SKM-1 (cell line): ENCODE measurements at regions not wholly inside any gene's neighbourhood (a gene's known extent, or its start where the extent isn't known, plus 50 kb on each side); places are given as distances from the start of the nearest gene placed in this dataset.

ENCODE experiments used
- DNase-seq: peaks from one replicate; lab custom pipeline; 2025; ENCODE audit not compliant: unreplicated experiment; lab: John Stamatoyannopoulos, UW

- DNase-seq: no peak
These were observed 435.3 kb upstream of the PDZRN3 start for GRCh38 chr3:74059923-74060600.

GRCh38 chr3:74059301-74059922, 434.7 kb upstream of the PDZRN3 start:
- DNase-seq: no peak

DNA sequence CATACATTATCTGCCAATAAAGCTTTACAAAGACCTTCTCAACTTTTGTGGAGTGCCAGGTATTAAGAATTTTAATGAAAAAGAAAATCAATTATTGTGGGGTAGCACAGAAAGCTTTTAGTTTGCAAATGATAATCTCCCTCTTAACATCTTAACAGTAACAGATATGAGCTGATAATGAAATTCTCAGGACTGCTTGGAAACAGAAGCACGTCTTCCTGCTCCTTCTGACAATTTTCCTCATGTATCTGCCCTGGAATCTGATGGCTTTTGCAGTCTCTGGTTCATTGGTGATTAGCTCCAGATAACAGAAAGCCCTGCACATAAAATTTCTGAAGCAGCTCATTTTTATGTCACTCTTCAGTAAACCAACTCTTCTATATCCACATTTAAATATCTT, 432.4 kb upstream of the PDZRN3 start:
- DNase-seq: no peak

GRCh38 chr3:74055061-74055460, 430.3 kb upstream of the PDZRN3 start:
- DNase-seq: no peak

GRCh38 chr3:74054566-74054965, 429.8 kb upstream of the PDZRN3 start:
- no peak for DNase-seq

DNA sequence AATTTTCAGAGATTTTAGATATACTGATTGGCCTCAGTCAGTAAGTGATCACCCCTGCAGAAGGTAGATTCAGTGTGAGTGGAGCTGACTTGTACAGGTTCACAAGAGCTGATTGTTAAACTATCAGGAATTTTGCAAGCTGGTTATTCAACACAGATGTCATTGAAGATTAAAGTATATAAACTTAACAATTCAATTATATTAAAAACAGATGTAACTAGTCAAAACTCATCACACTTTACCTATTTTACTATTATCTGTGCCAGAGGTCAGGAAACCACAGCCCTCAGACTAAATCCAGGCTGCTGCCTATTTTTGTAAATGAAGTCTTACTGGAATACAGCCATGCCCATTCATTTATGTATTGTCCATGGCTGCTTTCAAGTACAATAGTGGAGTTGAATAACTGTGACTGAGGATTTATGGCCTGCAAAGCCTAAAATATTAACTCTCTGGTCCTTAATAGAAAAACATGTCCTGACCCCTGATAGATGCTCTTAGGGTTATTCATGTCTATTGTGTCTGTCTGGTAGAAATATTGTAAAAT, 429.3 kb upstream of the PDZRN3 start:
- DNase-seq: no peak

DNA sequence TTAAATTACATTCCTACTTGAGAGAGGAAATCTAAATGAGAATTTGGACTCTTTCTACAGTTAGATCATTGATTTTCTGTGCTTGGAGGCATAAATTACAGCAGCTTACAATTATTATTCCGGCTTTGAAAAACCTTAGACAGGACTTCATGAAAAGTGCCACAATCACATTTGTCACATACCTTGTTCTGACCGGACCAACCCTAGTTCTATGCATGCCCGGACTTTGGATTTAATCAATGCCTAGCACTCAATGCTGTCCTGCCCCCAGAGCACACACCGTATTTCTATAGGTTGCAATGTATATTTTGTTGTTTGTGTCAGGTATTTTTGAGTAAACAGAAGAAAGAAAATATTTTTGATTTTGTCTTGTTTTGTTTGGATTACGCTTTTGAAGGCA, 424.7 kb upstream of the PDZRN3 start:
- no peak for DNase-seq

- DNase-seq: no peak
These were observed 424.0 kb upstream of the PDZRN3 start for GRCh38 chr3:74048699-74049098.

- DNase-seq: no peak
These were observed 420.3 kb upstream of the PDZRN3 start for GRCh38 chr3:74045000-74045399.

DNA sequence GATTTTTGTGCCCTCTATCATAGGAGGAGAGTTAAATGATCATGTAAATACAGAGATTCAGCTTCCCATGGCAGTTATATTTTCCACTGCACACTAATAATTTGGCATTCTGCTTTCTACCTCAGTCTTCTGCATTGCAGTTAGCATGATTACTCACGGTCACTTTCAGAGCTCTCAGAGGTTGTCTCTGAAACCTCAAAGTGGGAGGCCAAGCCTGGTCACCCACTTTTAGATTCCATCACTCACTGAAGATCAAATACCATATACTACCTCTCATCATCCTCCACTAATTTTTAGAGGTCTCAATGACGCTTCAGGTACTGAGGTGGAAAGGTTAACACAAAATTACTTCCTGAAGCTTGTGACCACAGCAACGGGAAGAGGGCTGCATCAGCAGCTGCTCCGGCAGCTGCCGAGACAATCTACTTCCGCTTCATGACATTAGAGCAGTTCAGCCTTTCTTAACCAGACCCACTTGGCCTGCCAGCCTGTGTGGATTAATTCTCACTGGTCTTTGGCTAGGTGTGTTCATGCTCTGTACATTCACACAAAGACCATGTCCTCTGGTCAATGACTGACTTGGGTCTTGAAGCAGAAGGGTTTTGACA, 416.4 kb upstream of the PDZRN3 start:
- DNase-seq: no peak

DNA sequence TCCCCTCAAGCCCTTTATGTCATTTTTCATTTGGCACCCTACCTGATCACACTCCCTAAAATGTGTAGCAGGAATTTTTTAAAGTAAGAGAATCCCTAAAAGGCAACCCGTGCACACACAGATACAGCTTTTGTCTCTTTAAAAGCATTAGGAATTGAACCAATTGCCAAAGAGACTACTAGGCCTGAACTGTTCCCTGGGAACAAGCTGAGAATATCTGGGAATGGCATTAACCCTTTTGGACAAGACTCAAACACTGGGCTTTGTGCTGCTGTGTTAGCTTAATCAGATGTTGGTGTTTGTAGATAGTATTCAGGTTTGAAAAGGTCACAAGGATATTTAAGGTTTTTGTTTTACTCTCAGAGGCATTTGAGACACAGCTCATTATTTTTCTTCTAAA, 414.4 kb upstream of the PDZRN3 start:
- DNase-seq: no peak

DNA sequence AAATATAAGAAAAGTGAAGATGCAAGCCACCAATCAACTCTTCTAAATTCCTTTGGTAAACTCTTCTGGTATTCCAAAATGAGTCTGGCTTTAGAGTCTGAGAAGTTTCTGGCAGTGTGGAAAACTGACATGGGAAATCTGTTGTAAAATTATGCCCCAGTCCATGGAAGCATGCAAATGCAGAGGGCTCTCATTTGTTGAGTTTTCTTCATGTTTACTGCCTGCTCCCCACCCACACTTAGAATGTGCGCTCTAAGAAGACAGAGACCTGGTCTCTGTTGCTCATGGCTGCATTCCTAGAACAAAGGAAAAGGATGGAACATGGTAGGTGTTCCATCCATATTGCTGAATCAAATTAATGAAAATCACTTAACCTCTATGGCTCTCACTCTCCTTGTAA, 411.8 kb upstream of the PDZRN3 start:
- no peak for DNase-seq

GRCh38 chr3:74036102-74036501, 411.4 kb upstream of the PDZRN3 start:
- DNase-seq: no peak

DNA sequence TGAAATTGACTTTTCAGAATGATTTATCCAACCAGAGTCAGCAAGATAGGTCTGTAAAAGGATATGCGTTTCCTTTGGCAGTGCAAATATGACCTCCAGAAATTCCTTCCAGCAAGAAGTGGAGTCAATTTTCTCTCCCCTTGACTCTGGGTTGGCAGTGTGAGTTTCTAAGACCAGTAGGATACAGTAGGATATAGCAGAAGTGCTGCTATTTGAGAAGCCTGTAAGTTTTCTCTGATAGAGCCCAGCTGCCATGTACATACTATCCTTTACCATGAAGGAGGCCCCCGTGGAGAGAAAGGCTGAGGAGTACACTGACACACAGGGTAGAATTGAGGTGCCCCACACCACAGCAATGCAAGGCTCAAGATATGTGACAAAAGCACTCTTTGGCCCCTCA, 409.1 kb upstream of the PDZRN3 start:
- DNase-seq: no peak

DNA sequence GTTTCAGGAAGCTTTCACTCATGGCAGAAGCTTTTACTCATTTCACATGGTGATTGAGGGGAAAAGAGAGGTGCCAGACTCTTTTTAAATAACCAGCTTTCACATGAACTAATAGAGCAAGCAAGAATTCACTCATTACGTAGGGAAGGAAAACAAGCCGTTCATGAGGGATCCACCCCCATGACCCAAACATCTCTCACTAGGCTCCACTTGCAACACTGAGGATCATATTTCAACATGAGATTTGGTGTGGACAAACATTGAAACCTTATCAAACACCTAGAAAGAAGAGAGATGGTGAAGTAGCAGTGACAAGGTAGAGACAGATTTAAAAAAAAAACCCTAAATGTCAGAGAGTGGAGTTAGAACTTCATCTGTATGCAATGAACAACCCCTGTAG, 408.6 kb upstream of the PDZRN3 start:
- DNase-seq: no peak

- DNase-seq: no peak
These were observed 402.4 kb upstream of the PDZRN3 start for GRCh38 chr3:74027121-74027520.

- no peak for DNase-seq
These were observed 398.7 kb upstream of the PDZRN3 start for GRCh38 chr3:74023395-74023794.

- DNase-seq: no peak
These were observed 396.7 kb upstream of the PDZRN3 start for GRCh38 chr3:74021449-74021848.

DNA sequence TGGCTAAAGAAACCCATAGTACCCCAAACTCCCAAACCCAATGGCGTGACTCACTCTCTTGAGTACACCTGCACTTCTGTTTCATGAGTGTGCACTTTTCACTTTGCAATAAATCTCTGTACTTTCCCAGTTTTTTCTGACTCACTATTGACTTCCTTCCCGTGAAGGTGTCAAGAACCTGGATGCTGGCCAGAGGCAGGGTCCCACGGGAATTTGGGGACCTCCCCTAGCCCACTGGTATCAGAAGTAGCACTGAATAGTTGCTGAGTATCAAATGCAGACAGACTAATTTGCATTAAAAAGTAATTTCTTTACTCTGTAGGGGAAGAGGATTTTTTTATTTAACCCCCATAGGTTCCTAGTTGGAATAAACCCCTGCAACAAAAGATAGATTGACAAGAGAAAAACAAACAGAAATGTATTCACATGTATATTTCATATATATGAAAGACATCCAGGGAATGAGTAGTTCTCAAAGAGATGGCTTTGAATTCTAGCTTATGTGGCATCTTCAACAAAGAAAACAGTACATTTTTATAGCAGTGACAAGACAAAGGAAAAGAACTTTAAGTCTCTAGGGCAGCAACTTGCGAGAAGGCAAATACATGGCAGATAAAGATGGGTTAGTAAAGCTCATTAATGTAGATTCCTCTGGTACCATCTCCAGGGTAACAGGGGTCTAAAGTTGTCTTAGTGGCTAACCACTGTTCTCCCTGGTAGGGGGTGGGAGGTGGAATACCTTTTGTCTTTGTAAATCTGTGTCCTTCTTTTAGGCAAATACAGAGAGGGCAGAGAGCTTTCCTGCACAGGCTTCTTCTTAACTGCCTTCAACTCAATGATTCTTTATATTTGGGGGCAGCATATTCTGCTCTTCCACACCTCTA, 385.5 kb upstream of the PDZRN3 start:
- no peak for DNase-seq

GRCh38 chr3:74004386-74004785, 379.6 kb upstream of the PDZRN3 start:
- DNase-seq: no peak

DNA sequence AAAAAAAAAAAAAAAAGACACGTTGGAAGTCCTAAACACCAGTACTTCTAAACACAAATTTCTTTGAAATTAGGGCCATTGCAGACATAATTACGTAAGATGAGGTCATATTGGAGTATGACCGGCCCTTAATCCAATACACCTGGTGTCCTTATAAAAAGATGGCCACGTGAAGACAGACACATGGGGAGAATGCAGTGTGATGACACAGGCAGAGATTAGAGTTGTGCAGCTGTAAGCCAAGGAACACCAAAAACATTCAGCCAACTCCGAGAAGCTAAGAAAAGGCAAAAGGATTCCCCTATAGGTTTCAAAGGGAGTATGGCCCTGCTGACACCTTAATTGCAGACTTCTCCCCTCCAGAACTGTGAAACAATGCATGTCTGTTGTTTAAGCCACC, 379.0 kb upstream of the PDZRN3 start:
- no peak for DNase-seq
